Gastroesophageal sphincter (tissue), 3 donors: ENCODE measurements at regions not wholly inside any gene's neighbourhood (a gene's known extent, or its start where the extent isn't known, plus 50 kb on each side); places are given as distances from the start of the nearest gene placed in this dataset.

Experiments
- CTCF ChIP-seq, 4 experiments: fragments of 200-600 bp in 2 of 4; fragments of 450-650 bp in 2 of 4; sonication (generic) in 1 of 4; IDR thresholded peaks; one replicate each; pipeline ENCODE4 v1.5.1; 2017 to 2019; ENCODE audit warnings: antibody characterized with exemption in 4 of 4, mild to moderate bottlenecking in 2 of 4, moderate library complexity in 2 of 4
- POLR2AphosphoS5 ChIP-seq: sonication (generic); formaldehyde crosslinking; IDR thresholded peaks from one replicate; pipeline ENCODE4 v1.6.1; 2017; ENCODE audit warnings: antibody characterized with exemption

GRCh38 chr16:5377280-5377898 lies 279.8 kb upstream of the EEF2KMT start:
- TF ChIP-seq CTCF (IDR thresholded peaks at IDR 0.05) (no peak), POLR2AphosphoS5 (no peak)
